ENCODE measurements at regions not wholly inside any gene's neighbourhood (a gene's known extent, or its start where the extent isn't known, plus 50 kb on each side); places are given as distances from the start of the nearest gene placed in this dataset.

GRCh38 chr6:44500074-44500473 is 112.6 kb downstream of the CDC5L start:
- DNase-seq (ENCODE audit: low read depth in 1 of 2, low spot score in 1 of 2): no peak

- no peak for DNase-seq (ENCODE audit: low read depth in 1 of 2, low spot score in 1 of 2)
These were observed 116.0 kb downstream of the CDC5L start for GRCh38 chr6:44503471-44503870.

DNA sequence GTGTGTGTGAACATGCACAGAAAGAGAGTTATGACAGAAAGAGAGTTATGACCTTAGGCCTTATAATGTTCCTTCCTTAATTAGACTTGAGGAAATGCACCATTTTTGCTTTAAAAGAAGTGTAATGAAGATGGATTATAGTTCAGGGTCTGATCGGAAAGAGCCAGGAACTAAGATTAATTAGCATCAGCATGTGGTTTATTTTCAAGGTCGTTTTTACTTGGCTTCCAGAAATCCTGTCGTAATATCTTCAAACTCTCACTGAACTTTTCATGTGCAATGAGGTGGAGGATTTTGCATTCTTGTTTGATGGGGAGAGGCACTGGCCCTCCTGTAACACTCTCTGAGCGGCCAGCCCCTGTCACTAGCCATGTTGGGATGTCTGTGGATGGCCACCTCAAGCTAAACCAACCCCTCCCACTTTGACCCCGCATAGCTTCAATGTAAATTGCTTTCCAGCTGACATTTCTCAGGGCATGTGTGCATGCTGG is 116.8 kb downstream of the CDC5L start:
- no peak for DNase-seq (ENCODE audit: low read depth in 1 of 2, low spot score in 1 of 2)

DNA sequence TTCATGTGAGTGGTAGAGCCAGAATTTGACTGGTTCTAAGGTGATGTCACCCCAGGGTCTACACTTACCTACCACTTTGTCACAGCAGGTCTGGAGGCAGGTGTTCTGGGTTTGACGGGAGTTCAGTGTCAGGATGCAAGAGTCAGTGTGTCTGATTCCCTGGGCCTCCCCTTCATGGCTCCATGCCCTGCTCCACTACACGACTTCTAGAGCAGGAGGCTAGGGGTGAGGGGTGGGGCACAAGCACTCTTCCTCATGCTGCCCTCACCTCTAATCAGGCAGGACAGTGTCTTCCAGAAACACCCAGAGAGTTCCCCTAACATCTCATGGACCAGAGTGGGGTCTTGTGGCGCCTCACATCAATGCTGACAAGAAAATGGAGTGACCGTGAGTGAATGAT is 118.2 kb downstream of the CDC5L start:
- DNase-seq (ENCODE audit: low read depth in 1 of 2, low spot score in 1 of 2): no peak

- DNase-seq (ENCODE audit: low read depth in 1 of 2, low spot score in 1 of 2): no peak
These were observed 119.5 kb downstream of the CDC5L start for GRCh38 chr6:44507014-44507413.

- no peak for DNase-seq (ENCODE audit: low read depth in 1 of 2, low spot score in 1 of 2)
These were observed 121.1 kb downstream of the CDC5L start for GRCh38 chr6:44508646-44509045.

DNA sequence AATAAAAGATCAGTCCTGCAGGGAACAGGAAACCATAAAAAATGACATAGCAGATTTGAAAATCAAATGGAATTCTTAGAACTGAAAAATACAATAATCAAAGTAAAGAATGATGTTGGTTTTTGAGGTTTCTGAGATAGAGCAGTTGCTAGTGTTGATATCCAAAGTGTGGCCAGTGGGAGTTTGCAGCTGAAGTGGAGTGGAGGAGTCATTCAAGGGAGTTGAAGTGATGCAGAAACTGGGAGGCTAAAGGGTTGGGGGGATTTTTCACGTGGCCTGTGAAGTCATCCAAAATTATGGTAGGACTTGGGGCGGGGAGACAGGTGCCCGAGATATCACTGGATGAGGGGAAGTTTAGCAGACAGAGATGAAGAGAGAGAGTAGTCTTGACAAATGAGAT is 123.6 kb downstream of the CDC5L start:
- no peak for DNase-seq (ENCODE audit: low read depth in 1 of 2, low spot score in 1 of 2)

GRCh38 chr6:44512868-44513741 is 125.6 kb downstream of the CDC5L start:
- DNase-seq (ENCODE audit: low read depth in 1 of 2, low spot score in 1 of 2): no peak

DNA sequence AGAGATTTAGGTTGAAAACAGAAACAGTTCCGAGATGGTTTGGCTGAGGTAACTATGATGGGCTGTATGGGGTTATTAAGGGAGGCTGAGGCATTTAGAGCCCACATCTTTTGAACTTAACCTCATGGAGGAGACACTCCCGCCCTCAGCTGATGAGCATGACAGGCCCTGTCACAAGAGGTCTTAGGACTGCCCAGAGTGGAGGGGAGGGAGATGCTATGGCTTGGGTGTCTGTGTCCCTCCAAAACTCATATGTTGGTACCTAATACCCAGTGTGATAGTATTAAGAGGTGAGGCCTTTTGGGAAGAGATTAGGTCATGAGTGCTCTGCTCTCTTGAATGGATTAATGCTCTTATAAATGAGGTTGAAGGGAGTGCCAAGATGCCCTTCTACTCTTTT is 126.6 kb downstream of the CDC5L start:
- DNase-seq (ENCODE audit: low read depth in 1 of 2, low spot score in 1 of 2): no peak

GRCh38 chr6:44514576-44515193 is 127.2 kb downstream of the CDC5L start:
- DNase-seq (ENCODE audit: low read depth in 1 of 2, low spot score in 1 of 2): no peak

DNA sequence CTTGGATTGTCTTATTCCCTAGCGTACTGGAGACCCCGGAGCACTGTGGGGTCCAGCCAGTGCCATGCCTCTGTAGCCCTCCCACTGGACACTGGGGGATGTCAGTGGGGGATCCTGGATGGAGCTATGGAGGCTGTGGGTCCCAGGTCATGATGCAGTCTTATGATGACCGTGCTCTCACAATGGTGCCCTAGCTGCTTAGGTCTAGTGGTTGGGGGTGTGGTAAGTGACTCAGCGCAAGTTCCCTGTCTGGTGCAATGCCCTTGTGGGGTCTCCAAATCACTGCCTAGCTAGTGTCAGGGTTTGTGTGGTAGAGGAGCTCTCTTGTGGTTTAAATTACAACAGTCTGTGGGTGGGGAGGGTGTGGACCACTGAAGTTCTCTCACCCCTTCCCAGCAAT is 135.4 kb downstream of the CDC5L start:
- DNase-seq (ENCODE audit: low read depth in 1 of 2, low spot score in 1 of 2): no peak

DNA sequence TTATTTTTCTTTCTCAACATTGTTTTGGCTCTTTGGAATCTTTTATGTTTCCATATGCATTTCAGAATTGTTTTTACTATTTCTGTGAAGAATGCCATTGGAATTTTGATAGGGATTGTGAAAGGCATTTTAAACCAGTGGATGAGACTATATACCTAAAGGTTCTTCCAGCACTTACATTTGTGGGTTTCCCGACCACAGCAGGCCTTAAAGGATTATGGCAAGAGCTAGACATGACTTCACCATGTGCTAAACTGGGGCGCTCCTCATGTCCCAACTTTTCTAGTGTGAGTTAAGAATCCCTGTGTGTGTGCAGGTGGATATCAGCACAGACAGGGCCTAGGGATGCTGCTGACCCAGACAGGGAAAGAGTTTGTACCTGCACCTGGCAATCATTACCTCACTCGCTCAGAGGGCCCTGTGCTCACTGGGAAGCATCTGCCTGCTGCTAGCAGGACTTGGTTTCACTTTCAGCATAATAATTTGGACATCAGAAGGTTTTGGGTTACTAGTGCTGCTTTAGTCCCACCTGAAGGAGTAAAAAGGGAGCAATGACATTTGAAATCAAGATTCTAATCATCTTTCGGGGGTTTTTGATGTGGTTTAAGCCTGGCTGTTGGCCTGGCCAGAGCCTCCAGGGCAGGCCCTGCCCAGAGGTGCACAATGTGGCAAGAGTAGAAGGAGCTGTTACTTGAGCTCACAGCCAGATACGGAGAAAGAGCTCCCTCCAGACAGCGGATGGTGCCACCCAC is 137.1 kb downstream of the CDC5L start:
- no peak for DNase-seq (ENCODE audit: low read depth in 1 of 2, low spot score in 1 of 2)

GRCh38 chr6:44525761-44526351 is 138.3 kb downstream of the CDC5L start:
- no peak for DNase-seq (ENCODE audit: low read depth in 1 of 2, low spot score in 1 of 2)

GRCh38 chr6:44527181-44527580 is 139.7 kb downstream of the CDC5L start:
- DNase-seq (ENCODE audit: low read depth in 1 of 2, low spot score in 1 of 2): no peak

DNA sequence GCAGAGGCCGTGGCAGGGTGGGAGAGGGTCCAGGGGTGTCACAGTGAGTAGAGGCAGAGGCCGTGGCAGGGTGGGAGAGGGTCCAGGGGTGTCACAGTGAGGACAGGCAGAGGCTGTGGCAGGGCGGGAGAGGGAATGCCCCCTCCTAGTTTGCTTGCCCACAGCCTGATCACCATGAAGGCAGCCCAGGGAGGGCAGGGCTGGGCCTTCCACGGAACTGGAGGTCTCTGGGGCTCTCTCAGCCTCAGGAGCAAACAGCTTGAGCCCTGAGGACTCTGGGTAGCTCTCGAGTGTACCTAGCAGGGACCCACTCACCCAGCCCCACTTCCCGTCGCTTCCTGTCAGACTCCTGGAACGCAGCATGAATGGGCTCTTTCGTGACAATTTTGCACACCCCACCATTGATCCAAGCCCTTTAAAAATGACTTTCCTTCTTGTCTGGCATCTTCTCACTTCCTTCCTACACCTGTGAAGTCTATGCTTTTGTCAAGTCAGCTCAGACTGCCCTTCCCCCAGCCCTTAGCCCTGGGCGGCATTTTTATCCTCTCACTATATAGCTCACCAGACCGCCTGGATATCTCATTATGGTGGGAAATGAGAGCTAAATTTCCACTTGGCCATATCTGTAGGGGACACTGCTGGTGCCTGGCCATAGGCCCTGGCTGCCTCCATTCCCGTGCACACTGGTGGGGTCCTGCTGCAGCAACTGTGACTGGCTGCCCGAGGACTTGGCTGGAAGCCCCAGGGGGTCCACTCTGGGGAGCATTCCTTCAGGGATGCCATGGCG is 140.3 kb downstream of the CDC5L start:
- no peak for DNase-seq (ENCODE audit: low read depth in 1 of 2, low spot score in 1 of 2)

DNA sequence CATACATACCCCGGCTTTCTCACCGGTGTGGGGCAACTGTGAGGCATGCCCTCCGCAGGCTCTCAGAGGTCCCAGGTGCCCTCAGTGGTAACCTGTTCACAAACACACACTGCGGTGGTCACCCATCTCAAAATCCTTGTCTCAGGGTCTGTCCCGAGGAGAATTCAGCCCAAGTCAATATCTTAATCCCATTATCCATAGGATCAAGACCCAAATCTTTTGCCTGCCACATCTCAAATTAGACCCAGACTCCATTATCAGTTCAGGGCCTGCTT is 140.8 kb downstream of the CDC5L start:
- no peak for DNase-seq (ENCODE audit: low read depth in 1 of 2, low spot score in 1 of 2)

DNA sequence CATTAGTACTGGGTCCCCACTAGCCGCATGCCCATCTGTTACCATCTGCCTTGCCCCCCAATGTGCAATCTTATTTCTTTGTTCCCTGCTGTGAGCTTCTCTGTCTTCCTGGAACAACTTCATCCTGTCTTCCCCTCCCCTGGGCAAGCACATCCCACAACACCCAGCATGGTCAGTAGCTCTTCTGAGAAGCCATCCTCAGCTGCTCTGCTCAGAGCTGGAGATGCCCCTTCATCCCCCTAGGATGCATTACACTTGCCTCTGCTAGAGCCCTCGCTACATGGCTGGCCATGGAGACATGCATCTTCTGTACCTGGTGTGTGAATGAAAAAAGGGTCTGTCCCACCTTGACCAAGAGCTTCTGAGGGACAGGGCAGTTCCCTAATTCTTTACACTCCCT is 141.2 kb downstream of the CDC5L start:
- no peak for DNase-seq (ENCODE audit: low read depth in 1 of 2, low spot score in 1 of 2)

DNA sequence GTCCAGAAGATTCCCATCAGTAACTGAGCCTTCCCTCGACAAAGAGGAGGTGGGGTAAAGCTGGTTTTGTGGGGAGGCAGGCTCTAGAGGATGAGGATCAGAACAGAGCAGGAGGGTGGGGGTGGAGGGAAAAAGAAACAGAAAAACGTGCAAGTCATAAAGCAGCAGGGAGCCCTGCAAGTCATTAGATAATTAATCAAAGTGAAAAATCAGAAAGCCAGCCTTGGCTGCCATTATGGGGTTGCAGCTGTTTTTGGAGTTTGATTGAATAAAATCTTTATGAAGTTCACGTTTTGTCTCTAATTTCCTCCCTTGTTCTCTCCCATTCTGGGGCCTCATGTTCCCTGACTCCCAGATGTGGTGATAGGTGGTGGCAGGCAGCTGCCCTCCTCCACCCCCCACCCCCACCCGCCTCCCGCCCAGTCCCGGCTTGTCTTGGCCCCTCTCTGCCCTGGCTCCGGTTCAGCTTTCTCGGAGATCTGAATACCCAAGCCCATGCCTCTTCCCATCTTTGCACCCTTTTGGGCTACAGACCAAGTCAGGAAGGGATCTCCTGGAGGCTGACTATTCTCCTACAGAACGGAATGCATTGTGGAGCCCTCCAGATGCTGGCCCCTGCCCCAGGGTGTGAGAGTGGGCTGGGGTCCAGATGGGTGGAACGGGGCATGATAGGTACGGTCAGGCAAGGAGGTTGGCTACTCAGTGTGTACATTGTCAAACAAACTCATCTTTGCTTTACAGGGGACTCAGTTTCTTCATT is 141.8 kb downstream of the CDC5L start:
- DNase-seq (ENCODE audit: low read depth in 1 of 2, low spot score in 1 of 2): no peak

- no peak for DNase-seq (ENCODE audit: low read depth in 1 of 2, low spot score in 1 of 2)
These were observed 142.9 kb downstream of the CDC5L start for GRCh38 chr6:44530209-44530909.

DNA sequence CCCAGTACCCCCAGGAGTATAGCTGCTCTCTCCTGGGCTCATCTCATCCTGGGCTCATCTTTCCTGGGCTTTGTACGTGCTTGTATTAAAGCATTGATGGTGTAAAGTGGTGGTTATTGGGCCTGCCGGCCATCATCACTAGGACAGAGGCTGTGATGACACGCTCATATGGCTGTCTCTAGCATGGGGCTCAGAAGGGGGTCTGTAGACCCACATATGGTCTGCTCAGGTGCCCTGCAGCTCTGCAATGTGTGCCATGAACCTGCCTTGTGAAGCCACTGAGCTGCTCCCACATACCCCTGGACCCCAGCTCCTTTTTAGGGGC is 143.4 kb downstream of the CDC5L start:
- DNase-seq (ENCODE audit: low read depth in 1 of 2, low spot score in 1 of 2): no peak
